Stimulated activated naive CD4-positive, alpha-beta T cell (primary cell): ENCODE measurements at regions not wholly inside any gene's neighbourhood (a gene's known extent, or its start where the extent isn't known, plus 50 kb on each side); places are given as distances from the start of the nearest gene placed in this dataset.
"Not testable (repeated sequence)": the region's sequence is repeated elsewhere in the genome, so short reads cannot be mapped to it uniquely, and the experiment has no call there.

Experiments used
- DNase-seq, 6 experiments: peaks; one replicate each; lab custom pipeline; 2025; lab: John Stamatoyannopoulos, UW

DNA sequence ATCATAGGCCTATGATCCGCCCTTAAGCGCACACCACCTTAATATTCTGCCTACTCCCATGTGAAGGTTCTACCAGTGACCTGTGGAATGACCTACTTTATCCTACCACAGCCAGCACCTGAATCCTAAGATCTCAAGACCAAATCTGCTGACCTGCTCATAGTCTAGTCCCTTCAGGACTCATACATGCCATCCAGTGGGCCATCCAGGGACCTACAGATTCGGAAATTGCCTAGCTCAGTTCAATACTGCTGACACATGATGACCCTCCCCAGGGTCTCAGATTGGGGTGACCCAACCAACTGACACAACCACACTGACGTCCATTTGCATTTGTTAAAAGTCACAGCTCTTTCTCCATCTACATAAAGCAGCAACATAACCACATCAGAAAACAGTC lies 443.8 kb upstream of the ST8SIA4 start:
- DNase-seq, result no peak

DNA sequence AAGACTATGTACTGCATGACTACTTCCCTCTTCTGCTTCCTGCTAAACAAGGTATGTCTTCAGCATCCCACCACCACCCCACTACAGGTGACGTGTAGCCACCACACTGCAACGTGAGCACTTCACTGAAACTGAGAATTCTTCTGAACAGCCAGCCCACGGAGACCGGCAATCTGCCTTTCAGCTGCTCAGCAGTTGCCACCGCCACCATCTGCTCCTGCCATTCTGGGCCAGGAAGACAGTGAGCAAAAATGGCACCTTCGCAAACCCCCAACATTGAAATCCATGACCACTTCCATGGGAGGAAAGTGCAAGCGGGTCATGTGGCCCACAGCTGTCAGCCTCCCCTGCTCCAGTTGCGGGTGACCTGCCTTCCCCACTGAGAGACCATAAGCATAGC lies 443.4 kb upstream of the ST8SIA4 start:
- no peak for DNase-seq

DNA sequence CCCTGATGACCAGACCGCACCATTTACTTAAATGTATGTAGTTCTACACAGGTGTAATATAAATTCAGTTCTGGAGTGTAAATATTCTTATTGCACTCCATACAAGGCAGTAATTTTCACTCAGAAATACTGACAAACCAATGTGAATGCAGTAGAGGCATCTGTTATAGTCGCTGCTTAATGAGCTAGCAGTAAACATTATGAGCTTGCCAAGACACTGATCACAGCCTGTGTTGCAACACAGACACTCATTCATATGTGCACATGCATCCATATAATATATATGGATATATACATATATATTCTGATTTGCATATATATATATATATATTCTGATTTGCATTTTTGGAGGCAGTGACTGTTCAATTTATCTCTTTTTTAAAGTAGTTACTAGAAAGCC lies 435.1 kb upstream of the ST8SIA4 start:
- no peak for DNase-seq

DNA sequence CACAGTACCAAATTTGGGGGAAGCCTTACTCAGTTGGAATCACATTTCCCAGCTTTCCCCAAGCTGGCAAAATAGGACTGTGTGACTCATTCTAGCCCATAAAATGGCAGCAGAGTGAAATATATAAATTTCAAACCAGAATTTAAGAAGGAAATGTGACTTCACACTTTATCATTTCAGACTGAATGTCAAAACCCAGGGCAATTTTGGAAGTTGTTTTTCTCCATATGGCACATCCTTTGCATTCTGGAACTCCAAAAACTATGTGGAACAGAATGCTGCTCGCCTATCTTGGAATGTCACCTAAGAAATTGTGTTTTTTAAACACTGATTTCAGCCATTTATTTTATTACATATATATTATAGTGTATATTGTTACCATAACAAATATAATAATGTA lies 424.7 kb upstream of the ST8SIA4 start:
- DNase-seq, result no peak

DNA sequence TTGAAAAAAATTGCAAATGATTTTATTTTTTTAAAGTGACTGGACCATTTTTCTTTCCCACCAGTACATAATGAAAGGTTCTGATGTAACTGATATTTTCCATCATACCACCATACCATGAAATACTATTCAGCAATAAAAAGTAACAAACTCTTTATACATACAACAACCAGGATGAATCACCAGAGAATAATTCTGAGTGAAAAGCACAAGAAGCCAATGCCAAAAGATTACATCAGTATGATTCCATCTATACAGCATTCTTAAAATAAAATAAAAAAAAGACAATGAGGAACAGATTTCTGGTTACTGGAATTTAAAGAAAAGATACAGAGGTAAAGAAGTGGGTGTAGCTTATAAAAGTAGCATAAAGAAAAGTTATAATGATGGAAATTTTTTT lies 423.7 kb upstream of the ST8SIA4 start:
- no peak for DNase-seq

DNA sequence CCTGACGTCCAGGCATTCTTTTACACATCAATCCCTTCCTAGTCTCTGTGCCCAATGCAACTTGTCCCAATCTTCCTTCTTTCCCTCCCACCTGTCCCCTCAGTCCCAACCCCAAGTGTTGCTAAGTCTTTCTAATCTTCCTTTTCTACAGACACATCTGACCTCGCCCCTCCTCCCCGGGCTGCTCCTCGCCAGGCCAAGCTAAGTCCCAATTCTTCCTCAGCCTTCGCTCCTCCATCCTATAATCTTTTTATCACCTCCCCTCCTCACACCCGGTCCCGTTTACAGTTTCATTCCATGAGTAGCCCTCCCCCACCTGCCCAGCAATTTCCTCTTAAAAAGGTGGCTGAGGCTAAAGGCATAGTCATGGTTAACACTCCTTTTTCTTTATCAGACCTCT lies 413.3 kb upstream of the ST8SIA4 start:
- not testable (repeated sequence) for DNase-seq

DNA sequence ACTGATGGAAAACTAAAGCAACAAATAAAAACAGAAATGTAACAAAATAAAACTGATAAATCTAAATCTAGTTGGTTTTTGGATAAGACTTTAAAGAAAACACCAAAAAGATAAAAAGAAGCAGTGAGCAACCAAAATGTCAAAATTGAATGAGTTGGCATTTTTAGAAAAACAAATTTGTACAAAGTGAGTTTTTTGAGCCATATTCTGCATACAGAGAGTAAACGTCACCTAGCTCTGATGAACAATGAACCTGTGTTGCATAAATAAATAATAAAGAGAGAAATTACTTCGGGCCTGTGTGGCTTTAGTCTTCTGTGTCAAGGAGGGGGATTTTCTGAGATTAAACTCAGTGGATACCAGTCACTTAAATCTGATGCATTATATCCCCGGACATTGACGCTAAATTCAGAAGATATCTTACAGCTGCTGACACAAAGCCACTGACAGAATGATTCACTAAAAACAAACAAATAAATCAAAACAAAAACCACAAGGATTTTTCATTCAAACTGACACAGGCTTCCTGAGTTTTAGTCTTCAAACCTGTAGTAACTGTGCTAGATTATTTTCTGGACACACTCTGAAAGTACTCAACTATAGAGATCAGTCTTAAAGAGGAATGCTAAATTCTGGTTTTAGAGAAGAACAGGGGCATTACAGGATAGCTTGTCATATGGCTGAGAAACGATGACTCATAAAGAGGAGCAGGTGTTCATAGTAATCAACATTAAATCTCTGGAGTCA lies 403.5 kb upstream of the ST8SIA4 start:
- DNase-seq, result no peak

DNA sequence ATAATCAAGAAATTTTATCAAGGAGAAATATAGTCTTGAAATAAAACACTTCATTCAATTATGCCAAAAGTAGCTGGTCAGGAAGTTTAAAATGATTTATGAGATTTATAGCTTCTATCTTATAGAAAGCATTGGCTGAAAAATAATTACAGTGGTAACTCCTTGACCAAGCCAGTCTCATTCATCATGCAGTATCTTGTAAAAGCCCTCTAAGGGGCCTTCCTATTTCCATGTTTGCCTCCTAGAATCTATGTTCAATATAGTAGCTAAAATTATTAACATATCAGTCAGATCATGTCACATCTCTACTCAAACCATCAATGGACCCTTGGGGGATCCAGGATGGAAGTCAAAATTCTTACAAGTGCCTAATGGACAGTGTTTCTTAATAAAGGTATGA lies 393.4 kb upstream of the ST8SIA4 start:
- DNase-seq, result no peak

DNA sequence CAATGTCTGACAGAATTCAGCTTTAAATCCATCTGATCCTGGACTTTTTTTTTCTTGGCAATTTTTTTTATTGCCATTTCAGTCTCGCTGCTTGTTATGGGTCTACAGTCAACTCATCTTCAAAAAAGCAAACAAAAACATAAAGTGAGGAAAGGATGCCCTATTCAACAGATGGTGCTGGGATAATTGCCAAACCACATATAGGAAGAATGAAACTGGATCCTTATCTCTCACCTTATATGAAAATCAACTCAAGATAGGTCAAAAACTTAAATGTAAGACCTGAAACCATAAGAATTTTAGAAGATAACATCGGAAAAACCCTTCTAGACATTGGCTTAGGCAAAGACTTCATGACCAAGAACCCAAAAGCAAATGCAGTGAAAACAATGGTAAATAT lies 389.1 kb upstream of the ST8SIA4 start:
- no peak for DNase-seq

DNA sequence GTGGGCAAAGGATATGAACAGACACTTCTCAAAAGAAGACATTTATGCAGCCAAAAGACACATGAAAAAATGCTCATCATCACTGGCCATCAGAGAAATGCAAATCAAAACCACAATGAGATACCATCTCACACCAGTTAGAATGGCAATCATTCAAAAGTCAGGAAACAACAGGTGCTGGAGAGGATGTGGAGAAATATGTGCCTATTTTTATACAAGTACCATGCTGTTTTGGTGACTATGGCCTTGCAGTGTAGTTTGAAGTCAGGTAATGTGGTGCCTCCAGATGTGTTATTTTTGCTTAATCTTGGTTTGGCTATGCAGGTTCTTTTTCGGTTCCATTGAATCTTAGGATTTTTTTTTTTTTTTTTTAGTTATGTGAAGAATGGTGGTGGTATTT lies 387.7 kb upstream of the ST8SIA4 start:
- DNase-seq, result not testable (repeated sequence)

DNA sequence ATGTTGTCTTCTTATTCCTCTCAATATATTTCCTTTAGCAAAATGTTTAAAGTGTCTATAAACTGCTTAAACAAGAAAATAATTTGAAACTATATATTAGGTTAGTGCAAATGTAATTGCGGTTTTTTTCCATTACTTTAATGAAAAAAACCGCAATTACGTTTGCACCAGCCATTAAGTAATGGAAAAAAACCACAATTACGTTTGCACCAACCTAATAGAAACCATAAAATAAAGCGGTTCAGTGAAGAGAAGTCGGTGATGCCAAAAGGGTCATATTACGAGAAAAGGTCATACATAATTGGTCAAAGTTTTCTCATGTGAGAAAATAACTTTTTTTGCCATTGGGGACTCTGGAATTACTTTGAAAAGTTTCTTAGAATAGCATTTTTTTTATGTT lies 385.6 kb upstream of the ST8SIA4 start:
- DNase-seq, result no peak

DNA sequence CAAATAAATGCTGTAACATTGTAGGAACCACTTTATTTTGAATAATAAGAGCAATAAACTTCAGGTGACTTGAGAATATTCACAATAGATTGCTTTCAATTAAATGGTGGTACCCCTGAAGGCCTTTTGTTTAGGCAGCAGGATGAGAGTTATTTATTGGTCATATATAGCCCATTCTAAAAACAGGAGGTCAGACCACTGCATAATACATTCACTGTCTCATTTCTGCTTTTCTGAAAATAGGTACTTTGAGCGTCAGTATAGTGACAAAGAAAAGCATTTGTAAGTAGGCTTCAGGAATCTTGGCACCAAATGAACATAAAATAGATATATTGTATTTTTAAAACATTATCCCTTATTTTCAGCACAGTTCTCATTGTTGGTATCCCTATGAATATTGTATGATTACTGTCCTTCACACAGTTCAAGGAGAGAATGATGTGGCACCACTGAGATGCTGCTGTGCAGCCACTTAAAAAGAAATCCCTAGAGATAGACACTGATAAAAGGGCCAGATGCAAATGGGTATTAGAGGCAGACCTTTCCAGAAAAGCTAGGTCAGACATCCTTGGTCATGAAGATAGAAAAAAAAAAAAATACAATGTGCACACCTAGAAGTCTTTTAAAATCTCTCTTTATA lies 381.8 kb upstream of the ST8SIA4 start:
- no peak for DNase-seq

DNA sequence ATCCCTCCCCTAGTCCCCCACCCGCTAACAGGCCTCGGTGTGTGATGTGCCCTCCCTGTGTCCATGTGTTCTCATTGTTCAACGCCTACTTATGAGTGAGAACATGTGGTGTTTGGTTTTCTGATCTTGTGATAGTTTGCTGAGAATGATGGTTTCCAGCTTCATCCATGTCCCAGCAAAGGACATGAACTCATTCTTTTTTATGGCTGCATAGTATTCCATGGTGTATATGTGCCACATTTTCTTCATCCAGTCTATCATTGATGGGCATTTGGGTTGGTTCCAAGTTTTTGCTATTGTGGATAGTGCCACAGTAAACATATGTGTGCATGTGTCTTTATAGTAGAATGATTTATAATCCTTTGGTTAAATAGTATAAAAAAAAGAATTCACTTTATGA lies 380.9 kb upstream of the ST8SIA4 start:
- DNase-seq, result not testable (repeated sequence)

DNA sequence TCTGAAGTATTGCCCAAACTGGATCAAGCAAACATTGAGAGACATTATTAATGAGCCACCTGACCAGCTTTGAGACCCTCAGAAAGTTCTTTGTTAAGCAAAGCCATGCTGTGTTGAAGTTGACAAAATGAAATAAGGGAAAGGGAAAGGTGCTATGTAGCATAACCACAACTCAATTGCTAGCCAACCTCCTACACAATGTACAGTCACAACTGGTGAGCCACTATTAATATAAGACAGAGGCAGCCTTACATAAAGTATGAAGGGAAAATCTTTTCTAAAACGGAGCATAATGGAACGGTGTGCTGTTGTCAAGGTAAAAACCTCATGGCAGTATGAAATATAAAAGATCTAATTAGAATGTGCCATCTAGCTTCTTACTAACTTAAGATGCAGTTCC lies 375.8 kb upstream of the ST8SIA4 start:
- no peak for DNase-seq

DNA sequence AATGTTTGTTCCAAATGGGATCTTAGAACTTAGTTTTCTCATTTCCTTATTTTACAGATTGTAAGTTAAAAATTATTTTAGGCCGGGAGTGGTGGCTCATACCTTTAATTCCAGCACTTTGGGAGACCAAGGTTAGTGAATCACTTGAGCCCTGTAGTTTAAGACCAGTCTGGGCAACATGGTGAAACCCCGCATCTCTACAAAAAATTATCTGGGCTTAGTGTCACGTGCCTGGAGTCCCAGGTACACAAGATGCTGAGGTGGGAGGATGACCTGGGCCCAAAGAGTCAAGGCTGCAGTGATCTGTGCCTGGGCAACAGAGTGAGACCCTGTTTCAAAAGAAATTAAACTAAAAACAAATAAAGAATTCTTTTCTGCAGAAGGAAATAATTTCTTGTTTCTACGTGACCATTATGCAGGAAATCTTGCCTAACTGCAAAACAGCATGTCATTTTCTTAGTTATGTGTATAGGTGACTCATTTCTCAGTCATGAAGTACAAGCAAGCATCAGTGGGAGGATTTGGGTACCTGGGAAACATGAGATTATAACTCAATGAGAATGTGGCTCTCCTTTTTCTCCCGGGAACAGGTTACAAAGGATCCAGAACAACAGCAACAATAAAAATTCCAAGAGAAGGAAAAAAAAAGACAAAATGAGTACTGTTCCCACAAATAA lies 375.1 kb upstream of the ST8SIA4 start:
- no peak for DNase-seq

DNA sequence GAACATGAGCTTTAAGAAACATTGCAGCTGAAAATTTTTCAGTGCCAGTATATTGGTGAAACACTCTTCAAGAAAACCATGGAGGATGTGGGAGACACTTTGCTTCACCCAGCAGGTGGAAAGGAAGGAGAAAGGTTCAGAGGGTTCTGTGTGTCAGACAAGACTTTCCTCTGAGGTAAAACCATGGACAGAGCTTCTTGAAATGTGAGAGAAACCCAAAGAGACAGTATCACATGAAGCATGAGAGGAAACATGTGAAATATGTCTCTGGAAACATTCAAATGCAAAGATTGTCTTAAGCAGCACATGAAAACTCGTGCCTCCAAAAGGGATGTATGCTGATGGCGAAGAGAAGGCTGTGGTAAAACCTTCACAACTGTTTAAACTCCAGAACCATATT lies 368.9 kb upstream of the ST8SIA4 start:
- no peak for DNase-seq

DNA sequence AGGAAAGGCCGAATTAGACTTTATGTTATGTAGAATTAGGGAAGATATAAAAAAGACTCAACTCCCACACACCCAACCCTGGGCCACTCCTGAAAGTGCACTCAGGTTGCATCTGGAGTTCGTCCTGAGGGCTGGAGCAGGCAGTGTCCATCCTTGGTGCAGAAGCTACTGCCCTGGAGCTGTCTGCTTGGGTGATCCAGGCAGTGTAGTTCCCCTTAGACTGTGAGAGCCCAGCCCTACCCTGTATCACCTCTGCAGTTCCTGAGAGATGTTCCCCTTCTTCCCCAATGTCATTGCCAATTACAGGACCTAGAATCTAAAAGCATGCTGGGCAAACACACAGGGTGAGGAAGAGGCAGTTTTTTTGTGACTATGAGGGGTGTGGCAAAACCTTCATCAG lies 368.3 kb upstream of the ST8SIA4 start:
- DNase-seq, result no peak

DNA sequence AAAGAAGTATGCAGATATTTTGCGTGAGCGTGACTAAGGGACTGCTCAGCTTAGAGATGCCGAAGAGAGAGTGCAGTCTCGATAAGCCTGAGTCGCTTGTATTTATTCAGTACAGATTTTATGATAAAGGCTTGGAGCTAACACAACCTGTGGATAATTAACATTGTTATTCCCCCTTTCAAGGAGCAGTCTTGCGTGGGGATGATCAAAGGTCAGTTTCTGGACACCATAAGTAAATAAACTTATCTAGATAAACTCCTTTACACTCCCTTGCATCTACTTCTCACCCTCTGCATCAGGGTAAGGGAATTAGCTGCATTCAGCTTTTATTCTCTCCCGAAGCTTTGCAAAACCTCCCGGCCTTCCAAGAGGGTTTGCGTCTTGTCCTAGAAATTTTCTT lies 357.8 kb upstream of the ST8SIA4 start:
- DNase-seq, result no peak

DNA sequence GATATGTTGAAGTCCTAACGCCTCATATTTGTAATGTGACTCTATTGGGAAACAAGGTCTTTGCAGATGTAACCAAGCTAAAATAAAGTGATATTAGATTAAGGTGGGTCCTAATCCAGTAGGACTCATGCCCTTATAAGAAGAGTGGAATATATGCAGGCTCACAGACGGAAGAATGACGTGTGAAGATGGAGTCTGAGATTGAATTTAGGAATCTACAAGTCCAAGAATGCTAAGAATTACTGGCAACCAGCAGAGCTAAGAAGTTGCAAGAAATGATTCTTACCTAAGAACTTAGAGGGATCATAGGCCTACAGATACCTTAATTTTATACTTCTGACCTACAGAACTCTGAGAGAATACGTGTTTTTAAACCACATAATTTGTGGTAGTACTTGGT lies 350.0 kb upstream of the ST8SIA4 start:
- DNase-seq, result no peak

DNA sequence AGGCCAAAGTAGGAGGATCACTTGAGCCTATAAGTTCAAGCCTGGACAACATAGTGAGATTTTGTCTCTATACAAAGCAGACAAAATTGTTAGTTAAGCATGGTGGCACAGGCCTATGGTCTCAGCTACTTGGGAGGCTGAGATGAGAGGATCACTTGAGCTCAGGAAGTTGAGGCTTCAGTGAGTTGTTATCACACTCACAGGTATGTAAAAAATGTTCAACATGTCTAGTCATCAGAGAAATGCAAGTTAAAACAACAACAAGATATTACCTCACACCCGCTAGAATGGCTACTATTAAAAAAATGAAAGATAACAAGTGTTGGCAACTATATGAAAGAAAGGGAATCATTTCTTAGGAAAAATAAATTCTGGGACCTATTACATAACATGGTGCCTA lies 341.5 kb upstream of the ST8SIA4 start:
- no peak for DNase-seq

DNA sequence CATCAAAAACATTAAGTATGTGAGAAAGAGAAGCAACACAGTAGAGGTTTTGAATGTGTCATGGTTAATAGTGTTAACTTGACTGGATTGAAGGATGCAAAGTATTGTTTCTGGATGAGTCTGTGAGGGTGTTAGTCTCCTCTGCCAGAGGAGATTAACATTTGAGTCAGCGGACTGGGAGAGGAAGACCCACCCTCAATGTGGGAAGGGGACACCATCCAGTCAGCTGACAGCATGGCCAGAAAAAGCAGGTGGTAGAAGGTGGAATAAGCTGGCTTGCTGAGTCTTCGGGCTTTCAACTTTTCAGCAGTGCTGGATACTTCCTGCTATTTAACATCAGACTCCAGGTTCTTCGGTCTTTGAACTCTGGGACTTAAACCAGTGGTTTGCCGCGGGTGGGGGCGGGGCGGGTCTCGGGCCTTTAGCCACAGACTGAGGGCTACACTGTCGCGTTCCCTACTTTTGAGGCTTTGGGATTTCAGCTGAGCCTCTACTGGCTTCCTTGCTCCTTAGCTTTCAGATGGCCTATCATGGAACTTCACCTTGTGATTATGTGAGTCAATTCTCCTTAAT lies 309.9 kb upstream of the ST8SIA4 start:
- DNase-seq, result no peak

DNA sequence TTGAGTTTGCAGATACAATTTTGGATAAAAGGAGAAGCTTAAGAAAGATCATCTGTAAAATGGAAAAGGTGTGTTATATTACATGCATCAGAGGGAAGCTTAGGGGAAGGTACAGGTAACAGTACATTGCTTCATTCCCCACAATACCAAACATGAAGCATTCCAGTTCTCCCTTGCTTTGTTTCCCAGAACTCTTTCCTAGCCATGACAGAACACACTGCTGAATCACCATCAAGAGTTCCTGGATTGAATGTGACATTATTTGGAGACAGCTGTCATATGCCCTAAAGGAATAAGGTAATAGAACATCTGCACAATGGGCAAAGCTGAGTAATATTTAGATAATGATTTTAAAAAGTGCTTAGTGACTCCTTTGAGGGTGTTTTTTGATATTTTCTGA lies 303.5 kb upstream of the ST8SIA4 start:
- DNase-seq, result no peak

DNA sequence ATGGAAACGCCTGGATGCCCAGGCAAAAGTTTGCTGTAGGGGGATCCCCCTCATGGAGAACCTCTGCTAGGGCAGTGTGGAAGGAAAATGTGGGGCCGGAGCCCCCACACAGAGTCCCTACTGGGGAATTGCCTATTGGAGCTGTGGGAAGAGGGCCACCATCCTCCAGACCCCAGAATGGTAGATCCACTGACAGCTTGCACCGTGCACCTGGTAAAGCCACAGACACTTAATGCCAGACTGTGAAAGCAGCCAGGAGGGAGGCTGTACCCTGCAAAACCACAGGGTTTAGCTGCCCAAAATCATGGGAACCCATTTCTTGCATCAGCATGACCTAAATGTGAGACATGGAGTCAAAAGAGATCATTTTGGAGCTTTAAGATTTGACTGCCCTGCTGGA lies 302.0 kb upstream of the ST8SIA4 start:
- DNase-seq, result not testable (repeated sequence)
